Panc1 (cell line): ENCODE measurements at regions not wholly inside any gene's neighbourhood (a gene's known extent, or its start where the extent isn't known, plus 50 kb on each side); places are given as distances from the start of the nearest gene placed in this dataset.

Source experiments
- ATAC-seq: fragments of 200-7000 bp; cut with Tn5 transposase; 2 replicates; pipeline ENCODE4 v1.9.1; 2020; ENCODE audit warnings: mild to moderate bottlenecking, moderate library complexity
- BruUV-seq: library from RNA; stranded (reverse); fragments of 400-500 nt; replicated peaks from 2 replicates; lab custom pipeline; 2021; lab: Mats Ljungman, UMichigan
- CTCF ChIA-PET: fragments of 300-600 bp; sonication (Branson Sonifier 250); formaldehyde crosslinking; loops from one replicate; lab custom pipeline; 2022; ENCODE audit warnings: antibody characterized with exemption; lab: Charles Lee
- POLR2A ChIA-PET: fragments of 300-600 bp; sonication (Branson Sonifier 250); formaldehyde crosslinking; loops from one replicate; lab custom pipeline; 2022; ENCODE audit warnings: antibody characterized with exemption; lab: Charles Lee
- DNase-seq: peaks from one replicate; pipeline ENCODE4 v3.0.0-alpha.2; 2010; ENCODE audit warnings: low read depth, low spot score
- H3K27ac ChIP-seq: 2 replicates; pipeline ENCODE4 v1.5.1; 2011; ENCODE audit warnings: mild to moderate bottlenecking, low read length, inconsistent platforms
- H3K27me3 ChIP-seq: fragments of 200-500 bp; sonication (Bioruptor generic); 2 replicates; pipeline ENCODE4 v1.6.0; 2014; ENCODE audit warnings: low read length, inconsistent platforms; ENCODE audit not compliant: control insufficient read depth, insufficient read depth
- H3K36me3 ChIP-seq: fragments of 200-500 bp; sonication (Bioruptor generic); 2 replicates; pipeline ENCODE4 v1.5.1; 2014; ENCODE audit warnings: inconsistent platforms, mild to moderate bottlenecking, low read length, moderate library complexity; ENCODE audit not compliant: control insufficient read depth, insufficient read depth
- H3K4me1 ChIP-seq: 2 replicates; pipeline ENCODE4 v1.5.1; 2011; ENCODE audit warnings: inconsistent platforms, mild to moderate bottlenecking, low read length, moderate library complexity; ENCODE audit not compliant: control insufficient read depth, insufficient read depth
- H3K4me3 ChIP-seq, 2 experiments: 2 replicates each; pipeline ENCODE4 v1.5.1; 2011 to 2012; ENCODE audit warnings: low read depth in 2 of 2, low read length in 2 of 2, mild to moderate bottlenecking in 2 of 2, inconsistent platforms in 1 of 2, moderate library complexity in 1 of 2
- H3K9me3 ChIP-seq: fragments of 200-500 bp; sonication (Bioruptor generic); 2 replicates; pipeline ENCODE4 v1.5.1; 2014; ENCODE audit warnings: low read depth, mild to moderate bottlenecking, inconsistent platforms, low read length, moderate library complexity; ENCODE audit not compliant: control insufficient read depth, insufficient read depth
- CTCF ChIP-seq: fragments of 450-650 bp; IDR thresholded peaks from 2 replicates; pipeline ENCODE4 v1.5.1; 2017; ENCODE audit warnings: mild to moderate bottlenecking
- POLR2AphosphoS5 ChIP-seq: IDR thresholded peaks from 2 replicates; pipeline ENCODE4 v1.6.1; 2012; ENCODE audit warnings: mild to moderate bottlenecking, low read depth, low read length, moderate library complexity
- REST ChIP-seq, 2 experiments: IDR thresholded peaks; 2 replicates each; pipeline ENCODE4 v1.6.1; 2011 to 2012; ENCODE audit warnings: low read depth in 2 of 2, control low read depth in 1 of 2, low read length in 1 of 2, mild to moderate bottlenecking in 1 of 2, moderate library complexity in 1 of 2; ENCODE audit not compliant: insufficient read depth in 1 of 2
- SIN3A ChIP-seq: IDR thresholded peaks from 2 replicates; pipeline ENCODE4 v1.6.1; 2012; ENCODE audit warnings: low read depth, mild to moderate bottlenecking, low read length, moderate library complexity, borderline replicate concordance; ENCODE audit not compliant: insufficient read depth
- TCF7L2 ChIP-seq: IDR thresholded peaks from 2 replicates; pipeline ENCODE4 v1.6.1; 2011; ENCODE audit warnings: mild to moderate bottlenecking, low read depth, low read length, inconsistent platforms
- in situ Hi-C: cut with HindIII; loops from 2 replicates; pipeline ENCODE4 v1.10.0; 2016; ENCODE audit warnings: low sequenced_read_pairs, low pct_unique_long_range_greater_than_20kb
- intact Hi-C: fragments of 100-400 bp; cut with micrococcal nuclease; formaldehyde crosslinking; loops from one replicate; pipeline ENCODE4 v1.10.0; 2022; ENCODE audit not compliant: unreplicated experiment

DNA sequence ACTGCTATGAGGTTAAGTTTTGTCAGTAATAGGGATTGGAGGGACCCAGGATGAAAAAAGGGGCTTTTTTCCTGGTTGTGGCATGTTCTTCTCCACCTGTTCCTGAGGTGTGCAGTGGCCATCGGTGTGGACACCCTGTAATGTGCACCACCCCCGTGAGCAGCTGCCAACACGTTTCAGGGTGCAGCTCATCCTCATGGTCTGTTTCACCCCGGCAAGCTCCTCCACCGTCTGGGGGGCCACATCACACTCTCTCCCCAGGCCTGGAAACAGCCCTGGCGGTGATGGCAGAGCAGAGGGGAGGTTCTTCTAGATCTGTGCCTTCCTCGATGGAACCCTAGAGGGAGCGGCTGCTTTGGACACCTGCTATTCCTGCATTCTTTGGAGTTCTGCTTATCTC, 435.4 kb downstream of the MATN1 start:
- in situ Hi-C loops (no loop called here), intact Hi-C loops (no loop called here)
- Histone ChIP-seq H3K4me1 (no peaks in the 10 kb centered on the region), H3K4me3 (no peak overlapping the region), H3K27ac (no peak overlapping the region), H3K36me3 (no peaks in the 10 kb centered on the region), H3K27me3 (peaks cover 6% of the 10 kb centered on the region), H3K9me3 (no peaks in the 10 kb centered on the region)
- TF ChIP-seq POLR2AphosphoS5 (no peak), CTCF (no peak), TCF7L2 (no peak), REST (IDR thresholded peaks at IDR 0.05; ENCODE audit: insufficient read depth in 1 of 2, low read depth in 2 of 2, low read length in 1 of 2) (no peak), SIN3A (no peak)
- CTCF ChIA-PET: no interaction called here
- no TSS peak for BruUV-seq
- ATAC-seq: no peak
- no peak for DNase-seq
- POLR2A ChIA-PET: no interaction called here

- POLR2A ChIA-PET: no interaction called here
- intact Hi-C loops: no loop called here
- BruUV-seq: no TSS peak
- Histone ChIP-seq H3K27ac (no peak overlapping the region), H3K4me3 (no peak overlapping the region), H3K27me3 (0 out of 2 replicates have a peak, but pooled peaks cover 3% of the 10 kb centered on the region), H3K4me1 (no peaks in the 10 kb centered on the region), H3K36me3 (no peaks in the 10 kb centered on the region), H3K9me3 (no peaks in the 10 kb centered on the region)
- in situ Hi-C loops: no loop called here
- DNase-seq (no peak), ATAC-seq (no peak)
- CTCF ChIA-PET: interaction anchor here (0.6 kb wide), 1 partner anchor 674 kb away, joined by 5 read pairs; no protein-coding TSS in a partner anchor
- TF ChIP-seq CTCF (no peak), REST (IDR thresholded peaks at IDR 0.05; ENCODE audit: insufficient read depth in 1 of 2, low read depth in 2 of 2, low read length in 1 of 2) (no peak), TCF7L2 (no peak), SIN3A (no peak), POLR2AphosphoS5 (no peak)
Measured at GRCh38 chr1:30286988-30287839, 436.2 kb downstream of the MATN1 start.
